GM19025 (cell line): ENCODE measurements at regions not wholly inside any gene's neighbourhood (a gene's known extent, or its start where the extent isn't known, plus 50 kb on each side); places are given as distances from the start of the nearest gene placed in this dataset.
"Not testable (repeated sequence)": the region's sequence is repeated elsewhere in the genome, so short reads cannot be mapped to it uniquely, and the experiment has no call there.

Experiments used
- ATAC-seq: cut with Tn5 transposase; IDR thresholded peaks from one replicate; pipeline ENCODE4 v1.9.1; 2021; ENCODE audit warnings: mild to moderate bottlenecking, low read depth, moderate library complexity; ENCODE audit not compliant: unreplicated experiment

- no peak for ATAC-seq
Measured at GRCh38 chr7:91750091-91750490, 130.4 kb downstream of the MTERF1 start.

- ATAC-seq: no peak
Measured at GRCh38 chr7:91752102-91752501, 128.4 kb downstream of the MTERF1 start.

- not testable (repeated sequence) for ATAC-seq
Measured at GRCh38 chr7:91754280-91754679, 126.2 kb downstream of the MTERF1 start.

GRCh38 chr7:91755121-91755520 lies 125.4 kb downstream of the MTERF1 start:
- not testable (repeated sequence) for ATAC-seq

- ATAC-seq: no peak
Measured at GRCh38 chr7:91759205-91759863, 121.2 kb downstream of the MTERF1 start.

DNA sequence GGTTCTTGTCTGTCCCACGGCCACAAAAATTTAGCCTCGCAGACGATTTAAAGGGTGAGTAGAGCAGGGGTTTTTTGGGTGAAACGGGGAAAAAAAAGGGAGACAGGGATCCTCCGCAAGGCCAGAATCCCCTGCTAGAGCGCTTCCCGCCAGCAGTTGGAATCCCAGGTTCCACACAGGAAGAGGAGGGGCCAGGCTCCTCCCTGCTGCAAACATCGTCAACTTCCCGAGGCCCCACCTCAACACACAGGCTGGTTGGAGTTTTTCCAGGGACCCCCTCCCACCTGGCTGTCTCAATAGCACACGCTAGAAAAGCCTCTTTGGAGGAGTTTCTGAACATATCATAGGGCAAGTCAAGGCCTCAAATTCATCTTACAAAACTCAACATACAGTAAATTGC lies 112.7 kb downstream of the MTERF1 start:
- ATAC-seq: no peak

- ATAC-seq: no peak
Measured at GRCh38 chr7:91771394-91771793, 109.1 kb downstream of the MTERF1 start.

GRCh38 chr7:91771921-91772815 lies 108.3 kb downstream of the MTERF1 start:
- ATAC-seq: no peak

- no peak for ATAC-seq
Measured at GRCh38 chr7:91776171-91776570, 104.3 kb downstream of the MTERF1 start.

DNA sequence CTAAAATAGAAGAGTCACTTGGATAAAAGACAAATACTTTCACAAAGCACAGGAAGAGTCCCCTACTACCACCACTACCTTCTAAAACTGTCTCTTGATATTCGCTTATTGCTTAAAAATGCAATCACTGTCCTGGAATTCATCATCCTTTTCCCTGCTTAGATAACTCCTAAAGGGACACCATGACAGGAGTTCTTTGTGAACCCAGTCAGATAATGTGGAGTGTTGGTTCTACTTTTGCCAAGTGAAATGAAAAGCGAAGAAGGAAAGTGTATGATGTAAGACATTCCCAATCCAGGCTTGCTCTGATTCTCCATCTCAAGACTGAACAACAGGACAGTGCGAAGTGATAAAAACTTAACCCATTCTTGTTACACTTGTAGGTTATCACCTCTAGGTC lies 103.0 kb downstream of the MTERF1 start:
- ATAC-seq: no peak

DNA sequence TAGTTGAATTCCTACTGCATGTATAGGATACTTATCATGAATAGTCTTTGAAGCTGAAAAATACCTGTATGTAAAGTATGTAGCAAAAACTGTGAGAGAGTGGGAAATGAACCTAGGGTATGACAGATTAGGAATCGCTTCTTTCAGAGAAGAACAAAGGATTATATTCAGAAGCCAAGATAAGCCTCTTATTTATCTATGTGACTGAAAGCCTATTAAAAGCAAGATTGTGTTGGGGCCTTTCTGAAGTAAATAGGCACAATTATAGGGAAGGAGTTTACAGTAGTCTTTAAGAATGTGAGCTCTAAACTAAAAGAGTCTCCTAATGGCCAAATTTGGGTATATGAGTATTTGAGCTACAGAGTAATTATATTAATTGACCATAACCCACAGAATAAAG lies 102.1 kb downstream of the MTERF1 start:
- no peak for ATAC-seq

GRCh38 chr7:91780521-91780920 lies 100.0 kb downstream of the MTERF1 start:
- ATAC-seq: no peak

- no peak for ATAC-seq
Measured at GRCh38 chr7:91784469-91784868, 96.0 kb downstream of the MTERF1 start.

- ATAC-seq: no peak
Measured at GRCh38 chr7:91787931-91788330, 92.6 kb downstream of the MTERF1 start.

GRCh38 chr7:91789086-91789485 lies 91.4 kb downstream of the MTERF1 start:
- ATAC-seq: no peak

DNA sequence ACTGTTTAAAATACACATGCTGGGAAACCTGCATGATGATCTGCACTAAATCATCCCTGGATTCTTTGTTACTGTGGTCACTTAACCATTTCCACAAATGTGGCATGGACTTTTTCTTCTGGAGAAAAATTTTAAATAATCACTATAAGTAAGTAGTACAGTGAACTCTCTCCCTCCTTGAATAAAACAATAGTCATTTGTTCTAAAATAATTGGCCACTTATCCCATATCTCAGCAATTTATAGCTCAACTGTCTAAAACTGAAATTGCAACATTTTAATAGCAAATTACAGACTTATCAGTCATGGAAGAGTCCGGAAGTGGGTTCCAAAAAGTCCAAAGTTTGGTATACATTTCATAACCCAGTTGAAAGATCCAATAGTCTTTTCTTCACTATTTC lies 90.9 kb downstream of the MTERF1 start:
- ATAC-seq: no peak

- ATAC-seq: not testable (repeated sequence)
Measured at GRCh38 chr7:91790646-91791045, 89.9 kb downstream of the MTERF1 start.

DNA sequence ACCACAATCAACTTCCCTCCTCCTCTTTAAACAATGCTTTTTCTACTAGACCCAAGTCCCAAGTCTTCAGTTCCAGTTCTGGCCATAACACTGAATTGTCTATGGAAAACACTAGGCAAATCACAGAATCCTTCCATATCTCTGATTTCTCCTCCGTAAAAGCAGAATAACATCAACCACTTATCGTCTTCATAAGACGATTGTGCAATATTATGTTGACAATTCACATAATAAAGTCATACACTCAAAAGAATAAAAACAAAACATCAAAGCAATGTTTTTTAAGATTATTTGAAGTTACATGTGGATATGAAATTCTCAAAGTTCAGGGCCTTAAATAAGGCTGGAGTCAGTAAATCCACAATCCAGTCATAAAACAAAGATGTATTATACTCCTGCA lies 84.4 kb downstream of the MTERF1 start:
- no peak for ATAC-seq

- ATAC-seq: no peak
Measured at GRCh38 chr7:91798425-91798824, 82.1 kb downstream of the MTERF1 start.

DNA sequence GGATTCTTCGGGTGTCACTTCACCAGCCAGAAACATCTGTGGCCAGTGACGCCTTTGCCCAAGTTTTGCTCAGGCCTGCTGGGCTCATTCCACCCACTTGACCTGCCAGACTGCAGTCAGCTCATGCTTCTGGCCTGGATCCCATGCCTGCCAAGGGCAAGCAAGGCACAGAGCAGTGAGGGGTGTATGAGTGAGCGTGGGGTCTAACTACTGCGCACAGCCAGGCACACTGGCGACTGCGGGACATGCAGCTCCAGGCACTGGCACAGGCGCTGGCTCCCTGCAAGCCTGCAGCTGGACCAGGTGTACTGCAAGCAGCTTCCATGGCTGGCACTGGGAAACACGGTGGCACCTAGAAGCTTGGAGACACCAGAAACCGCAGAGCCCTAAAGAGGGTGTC lies 80.1 kb downstream of the MTERF1 start:
- ATAC-seq: no peak

DNA sequence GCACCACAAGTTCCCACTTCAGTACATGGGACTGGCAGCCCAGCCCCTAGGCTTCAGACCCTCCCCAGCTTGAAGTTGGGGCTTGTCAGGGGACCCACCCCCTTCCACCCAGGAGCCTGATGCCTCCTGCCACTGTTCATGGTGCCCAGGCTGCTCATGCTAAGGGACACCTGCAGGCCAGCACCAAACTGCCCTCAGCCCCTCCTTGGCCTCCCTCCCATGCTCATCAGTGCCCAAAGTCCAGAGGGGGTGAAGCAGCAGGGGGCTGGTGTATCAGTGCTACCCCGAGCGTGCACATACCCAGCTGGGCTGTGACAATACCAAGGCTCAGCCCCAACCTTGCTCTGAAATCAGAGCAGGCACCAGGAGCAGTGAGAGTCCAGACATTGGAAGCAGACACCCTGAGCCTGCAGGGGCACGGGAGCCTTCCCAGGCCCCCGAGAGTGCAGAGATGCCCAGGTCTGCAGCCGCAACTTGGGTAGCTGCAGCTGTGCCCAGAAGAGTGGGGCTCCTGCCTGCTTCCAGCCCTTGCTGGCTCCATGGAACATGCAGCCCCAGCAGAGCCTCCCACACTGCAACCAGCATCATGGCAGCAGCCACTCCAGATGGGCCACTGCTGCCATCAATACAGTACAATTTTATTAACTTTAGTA lies 79.0 kb downstream of the MTERF1 start:
- ATAC-seq: no peak
